CD8-positive, alpha-beta memory T cell (primary cell): ENCODE measurements at regions not wholly inside any gene's neighbourhood (a gene's known extent, or its start where the extent isn't known, plus 50 kb on each side); places are given as distances from the start of the nearest gene placed in this dataset.

Source experiments
- CTCF ChIA-PET: fragments of 350-600 bp; sonication (Branson Sonifier 250); formaldehyde crosslinking; loops from one replicate; lab custom pipeline; 2021; ENCODE audit warnings: antibody characterized with exemption; lab: Charles Lee
- POLR2A ChIA-PET: fragments of 350-600 bp; sonication (Branson Sonifier 250); formaldehyde crosslinking; loops from one replicate; lab custom pipeline; 2021; ENCODE audit warnings: antibody characterized with exemption; lab: Charles Lee
- DNase-seq, 5 donors: peaks; one replicate each; pipeline versions ENCODE4 v3.0.0 to v3.0.0-alpha.2; 2020 to 2022; ENCODE audit warnings: mixed read lengths in 1 of 5
- H3K27ac ChIP-seq: one replicate; pipeline ENCODE4 v1.7.0; 2013; ENCODE audit warnings: low read depth, mild to moderate bottlenecking, low read length, moderate library complexity
- H3K27me3 ChIP-seq: 2 replicates; pipeline ENCODE4 v1.7.0; 2013; ENCODE audit warnings: low read length, mild to moderate bottlenecking; ENCODE audit not compliant: insufficient read depth, poor library complexity, severe bottlenecking
- H3K36me3 ChIP-seq: 2 replicates; pipeline ENCODE4 v1.7.0; 2013; ENCODE audit warnings: mild to moderate bottlenecking, low read length, moderate library complexity; ENCODE audit not compliant: insufficient read depth
- H3K4me1 ChIP-seq: 2 replicates; pipeline ENCODE4 v1.7.0; 2013; ENCODE audit warnings: mild to moderate bottlenecking, low read length, moderate library complexity; ENCODE audit not compliant: insufficient read depth
- H3K4me3 ChIP-seq: 2 replicates; pipeline ENCODE4 v1.7.0; 2013; ENCODE audit warnings: mild to moderate bottlenecking, low read length
- H3K9me3 ChIP-seq: 2 replicates; pipeline ENCODE4 v1.7.0; 2013; ENCODE audit warnings: mild to moderate bottlenecking, low read length
- H3K27ac Mint-ChIP-seq, 8 donors: one replicate each; pipeline ENCODE4 v1.8.0; 2020 to 2021; ENCODE audit warnings: mixed read lengths in 8 of 8, mild to moderate bottlenecking in 6 of 8, inconsistent platforms in 3 of 8, moderate library complexity in 3 of 8
- H3K27me3 Mint-ChIP-seq, 2 donors: one replicate each; pipeline ENCODE4 v1.8.0; 2020 to 2021; ENCODE audit warnings: mixed read lengths in 2 of 2, mild to moderate bottlenecking in 1 of 2, moderate library complexity in 1 of 2
- H3K36me3 Mint-ChIP-seq, 3 donors: one replicate each; pipeline ENCODE4 v1.8.0; 2020 to 2021; ENCODE audit warnings: mixed read lengths in 3 of 3, inconsistent platforms in 1 of 3, mild to moderate bottlenecking in 1 of 3
- H3K4me1 Mint-ChIP-seq, 3 donors: one replicate each; pipeline ENCODE4 v1.8.0; 2020 to 2021; ENCODE audit warnings: mixed read lengths in 3 of 3, inconsistent platforms in 1 of 3, mild to moderate bottlenecking in 1 of 3
- H3K4me3 Mint-ChIP-seq, 7 donors: one replicate each; pipeline ENCODE4 v1.8.0; 2020 to 2021; ENCODE audit warnings: mixed read lengths in 7 of 7, mild to moderate bottlenecking in 6 of 7, moderate library complexity in 4 of 7, inconsistent platforms in 2 of 7
- H3K9me3 Mint-ChIP-seq, 5 donors: one replicate each; pipeline ENCODE4 v1.8.0; 2020 to 2022; ENCODE audit warnings: mixed read lengths in 5 of 5, mild to moderate bottlenecking in 3 of 5, moderate library complexity in 2 of 5, inconsistent platforms in 1 of 5

DNA sequence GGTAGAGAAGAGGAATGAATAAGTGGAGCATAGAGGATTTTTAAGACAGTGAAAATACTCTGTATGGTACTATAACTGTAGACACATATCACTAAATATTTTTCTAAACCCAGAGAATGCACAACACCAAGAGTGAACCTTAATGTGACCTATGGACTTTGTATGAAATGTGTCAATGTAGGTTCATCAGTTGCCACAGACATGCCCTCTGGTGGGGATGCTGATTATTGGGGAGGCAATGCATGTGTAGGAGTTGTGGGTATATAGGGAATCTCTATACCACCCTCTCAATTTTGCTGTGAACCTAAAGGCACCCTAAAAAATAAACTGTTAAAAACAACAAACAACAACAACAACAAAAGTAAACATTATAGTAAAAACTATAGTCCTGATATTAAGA is 293.7 kb downstream of the RNF144B start:
- Mint-ChIP-seq H3K4me3 (no peak overlapping the region), H3K27me3 (no peaks in the 10 kb centered on the region), H3K4me1 (no peaks in the 10 kb centered on the region), H3K9me3 (peaks cover 0 to 3% (median 0%) of the 10 kb centered on the region in 5 donors), H3K36me3 (no peaks in the 10 kb centered on the region), H3K27ac (no peak overlapping the region)
- CTCF ChIA-PET, result no interaction called here
- no peak overlapping the region for H3K4me3 ChIP-seq
- no peaks in the 10 kb centered on the region for H3K4me1 ChIP-seq
- DNase-seq, result no peak
- no peaks in the 10 kb centered on the region for H3K27me3 ChIP-seq
- POLR2A ChIA-PET, result no interaction called here
- no peaks in the 10 kb centered on the region for H3K36me3 ChIP-seq
- no peaks in the 10 kb centered on the region for H3K9me3 ChIP-seq
- H3K27ac ChIP-seq, result no peak overlapping the region

GRCh38 chr6:18681832-18682503 is 294.8 kb downstream of the RNF144B start:
- no peaks in the 10 kb centered on the region for H3K27me3 ChIP-seq
- H3K4me1 Mint-ChIP-seq, result no peaks in the 10 kb centered on the region
- no peak overlapping the region for H3K4me3 Mint-ChIP-seq
- H3K36me3 ChIP-seq, result no peaks in the 10 kb centered on the region
- peaks cover 0 to 8% (median 0%) of the 10 kb centered on the region in 5 donors for H3K9me3 Mint-ChIP-seq
- no peak overlapping the region for H3K4me3 ChIP-seq
- H3K27ac ChIP-seq, result no peak overlapping the region
- ChIA-PET CTCF (no interaction called here), POLR2A (no interaction called here)
- H3K27me3 Mint-ChIP-seq, result no peaks in the 10 kb centered on the region
- no peak for DNase-seq
- H3K27ac Mint-ChIP-seq, result no peak overlapping the region
- H3K36me3 Mint-ChIP-seq, result no peaks in the 10 kb centered on the region
- H3K4me1 ChIP-seq, result no peaks in the 10 kb centered on the region
- no peaks in the 10 kb centered on the region for H3K9me3 ChIP-seq

DNA sequence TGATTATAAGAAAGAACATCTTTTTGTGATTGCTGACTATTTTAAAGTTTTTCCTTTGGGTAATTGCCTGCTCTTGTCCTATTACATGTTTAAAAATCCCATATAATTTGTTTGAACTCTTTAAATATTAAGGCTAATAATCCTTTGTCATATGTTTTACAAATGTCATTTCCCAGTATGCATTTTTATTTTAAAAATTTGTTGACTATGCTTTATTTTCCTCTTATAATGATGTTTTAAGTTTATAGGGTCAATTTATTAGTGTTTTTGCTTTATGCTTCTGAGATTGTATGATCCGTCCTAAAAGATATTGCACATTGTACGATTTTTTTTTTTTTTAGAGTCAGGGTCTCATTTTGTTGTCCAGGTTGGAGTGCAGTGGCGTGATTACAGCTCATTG is 297.2 kb downstream of the RNF144B start:
- ChIA-PET POLR2A (no interaction called here), CTCF (no interaction called here)
- Histone ChIP-seq H3K4me1 (no peaks in the 10 kb centered on the region), H3K9me3 (no peaks in the 10 kb centered on the region), H3K36me3 (no peaks in the 10 kb centered on the region), H3K27me3 (no peaks in the 10 kb centered on the region), H3K27ac (no peak overlapping the region), H3K4me3 (no peak overlapping the region)
- no peak overlapping the region for H3K4me3 Mint-ChIP-seq
- no peaks in the 10 kb centered on the region for H3K27me3 Mint-ChIP-seq
- H3K27ac Mint-ChIP-seq, result peak overlapping the region in 1 of 8 donors; percentile 14
- H3K9me3 Mint-ChIP-seq, result peaks cover 0 to 11% (median 0%) of the 10 kb centered on the region in 5 donors
- no peaks in the 10 kb centered on the region for H3K4me1 Mint-ChIP-seq
- no peaks in the 10 kb centered on the region for H3K36me3 Mint-ChIP-seq
- DNase-seq, result no peak

- no peaks in the 10 kb centered on the region for H3K9me3 ChIP-seq
- Mint-ChIP-seq H3K9me3 (peaks cover 0 to 4% (median 0%) of the 10 kb centered on the region in 5 donors), H3K27me3 (no peaks in the 10 kb centered on the region), H3K4me1 (no peaks in the 10 kb centered on the region), H3K36me3 (no peaks in the 10 kb centered on the region), H3K27ac (no peak overlapping the region), H3K4me3 (no peak overlapping the region)
- POLR2A ChIA-PET, result no interaction called here
- DNase-seq, result no peak
- no peaks in the 10 kb centered on the region for H3K4me1 ChIP-seq
- CTCF ChIA-PET, result no interaction called here
- no peak overlapping the region for H3K27ac ChIP-seq
- no peaks in the 10 kb centered on the region for H3K27me3 ChIP-seq
- H3K36me3 ChIP-seq, result no peaks in the 10 kb centered on the region
- no peak overlapping the region for H3K4me3 ChIP-seq
These were observed 306.0 kb downstream of the RNF144B start for GRCh38 chr6:18692929-18693685.

DNA sequence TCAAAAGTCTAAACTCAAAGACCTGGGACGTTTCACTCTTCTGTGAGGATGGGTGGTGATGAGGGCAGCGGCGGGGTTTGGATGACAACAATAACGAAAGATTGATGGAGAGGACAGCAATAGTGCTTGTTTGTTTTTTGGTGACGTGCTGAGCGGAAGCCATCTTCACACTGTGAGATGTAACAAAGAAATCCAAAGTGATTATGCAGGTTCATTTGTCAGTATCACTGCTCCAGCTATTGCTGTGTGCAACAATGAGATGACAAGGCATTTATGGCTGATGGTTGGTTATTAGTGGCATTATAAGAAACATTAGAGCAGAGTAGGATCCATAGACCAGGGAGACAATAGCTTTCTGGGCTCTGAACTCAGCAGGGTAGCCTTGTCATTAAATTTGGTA is 306.7 kb downstream of the RNF144B start:
- no peaks in the 10 kb centered on the region for H3K27me3 ChIP-seq
- no peaks in the 10 kb centered on the region for H3K4me1 ChIP-seq
- peak overlapping the region in 1 of 8 donors; percentile 16 for H3K27ac Mint-ChIP-seq
- POLR2A ChIA-PET, result no interaction called here
- H3K27me3 Mint-ChIP-seq, result no peaks in the 10 kb centered on the region
- H3K27ac ChIP-seq, result no peak overlapping the region
- no peaks in the 10 kb centered on the region for H3K9me3 ChIP-seq
- no peaks in the 10 kb centered on the region for H3K36me3 ChIP-seq
- DNase-seq, result no peak
- no peaks in the 10 kb centered on the region for H3K4me1 Mint-ChIP-seq
- CTCF ChIA-PET, result no interaction called here
- H3K9me3 Mint-ChIP-seq, result peaks cover 0 to 3% (median 0%) of the 10 kb centered on the region in 5 donors
- H3K4me3 ChIP-seq, result no peak overlapping the region
- no peaks in the 10 kb centered on the region for H3K36me3 Mint-ChIP-seq
- H3K4me3 Mint-ChIP-seq, result no peak overlapping the region

GRCh38 chr6:18703546-18703945 is 316.4 kb downstream of the RNF144B start:
- H3K9me3 ChIP-seq, result no peaks in the 10 kb centered on the region
- CTCF ChIA-PET, result no interaction called here
- no peak overlapping the region for H3K4me3 Mint-ChIP-seq
- no peak for DNase-seq
- H3K27ac ChIP-seq, result no peak overlapping the region
- H3K27ac Mint-ChIP-seq, result no peak overlapping the region
- H3K4me1 Mint-ChIP-seq, result no peaks in the 10 kb centered on the region
- H3K36me3 ChIP-seq, result no peaks in the 10 kb centered on the region
- no peak overlapping the region for H3K4me3 ChIP-seq
- no peaks in the 10 kb centered on the region for H3K4me1 ChIP-seq
- no peaks in the 10 kb centered on the region for H3K36me3 Mint-ChIP-seq
- no peaks in the 10 kb centered on the region for H3K27me3 Mint-ChIP-seq
- H3K27me3 ChIP-seq, result no peaks in the 10 kb centered on the region
- POLR2A ChIA-PET, result no interaction called here
- peaks cover 0 to 4% (median 2%) of the 10 kb centered on the region in 5 donors for H3K9me3 Mint-ChIP-seq

DNA sequence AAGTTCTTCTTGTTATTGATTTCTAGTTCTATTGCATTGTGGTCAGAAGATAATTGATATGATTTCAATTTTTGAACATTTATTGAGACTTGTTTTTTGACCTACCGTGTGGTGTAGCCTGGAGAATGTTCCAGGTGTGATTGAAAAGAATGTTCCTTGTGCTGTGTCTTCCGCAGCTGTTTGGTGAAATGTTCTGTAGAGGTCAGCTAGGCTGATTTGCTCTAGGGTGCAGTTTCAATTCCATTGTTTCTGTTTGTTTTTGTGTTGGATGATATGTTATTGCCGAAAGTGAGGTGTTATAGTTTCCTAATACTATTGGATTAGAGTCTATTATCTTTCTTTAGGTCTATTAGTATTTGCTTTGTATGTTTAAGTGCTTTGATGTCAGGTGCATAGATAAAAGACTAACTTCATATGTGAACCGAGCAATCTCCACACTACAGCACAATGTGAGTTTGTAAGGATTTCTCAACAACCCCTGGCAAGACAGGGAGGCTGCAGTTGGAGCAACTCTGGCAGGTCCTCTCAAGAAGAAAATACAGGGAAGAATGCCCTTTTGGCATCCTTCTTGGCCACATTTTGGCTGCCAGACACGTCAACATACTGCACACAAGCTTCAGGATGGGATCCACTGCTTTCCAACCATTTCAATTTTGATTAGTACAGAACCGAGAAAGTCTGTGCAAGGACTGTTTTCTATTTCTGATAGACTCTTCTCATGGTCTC is 320.7 kb downstream of the RNF144B start:
- POLR2A ChIA-PET, result no interaction called here
- peaks cover 0 to 10% (median 2%) of the 10 kb centered on the region in 5 donors for H3K9me3 Mint-ChIP-seq
- Histone ChIP-seq H3K9me3 (no peaks in the 10 kb centered on the region), H3K36me3 (no peaks in the 10 kb centered on the region), H3K27ac (no peak overlapping the region), H3K27me3 (no peaks in the 10 kb centered on the region), H3K4me3 (no peak overlapping the region), H3K4me1 (no peaks in the 10 kb centered on the region)
- DNase-seq, result no peak
- no peaks in the 10 kb centered on the region for H3K27me3 Mint-ChIP-seq
- no peak overlapping the region for H3K4me3 Mint-ChIP-seq
- no peaks in the 10 kb centered on the region for H3K4me1 Mint-ChIP-seq
- H3K36me3 Mint-ChIP-seq, result no peaks in the 10 kb centered on the region
- CTCF ChIA-PET, result no interaction called here
- no peak overlapping the region for H3K27ac Mint-ChIP-seq

DNA sequence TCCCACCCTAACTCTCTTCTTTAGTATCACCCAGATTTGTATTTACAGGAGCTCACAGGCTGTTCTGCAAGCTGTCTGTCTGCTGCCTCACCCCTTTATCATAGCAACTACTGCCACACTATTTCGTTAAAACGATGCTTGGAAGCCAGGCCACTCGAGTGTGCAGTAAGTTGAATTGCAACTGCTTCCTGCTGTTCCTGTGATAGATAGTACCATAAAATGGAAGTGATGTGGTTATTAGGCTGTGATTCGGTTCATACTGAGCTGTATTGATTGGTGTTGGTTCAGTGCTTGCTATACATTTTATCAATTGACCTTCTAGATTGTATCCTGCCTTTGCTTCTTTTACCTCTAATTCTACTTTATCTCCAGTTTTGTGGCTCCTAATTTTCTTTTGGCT is 325.4 kb downstream of the RNF144B start:
- DNase-seq, result no peak
- H3K4me1 Mint-ChIP-seq, result no peaks in the 10 kb centered on the region
- Histone ChIP-seq H3K27ac (no peak overlapping the region), H3K27me3 (no peaks in the 10 kb centered on the region), H3K4me1 (no peaks in the 10 kb centered on the region), H3K4me3 (no peak overlapping the region), H3K36me3 (no peaks in the 10 kb centered on the region), H3K9me3 (no peaks in the 10 kb centered on the region)
- CTCF ChIA-PET, result no interaction called here
- peaks cover 6 to 10% (median 6%) of the 10 kb centered on the region in 5 donors for H3K9me3 Mint-ChIP-seq
- H3K36me3 Mint-ChIP-seq, result no peaks in the 10 kb centered on the region
- no peak overlapping the region for H3K4me3 Mint-ChIP-seq
- POLR2A ChIA-PET, result no interaction called here
- peak overlapping the region in 1 of 8 donors; percentile 34 for H3K27ac Mint-ChIP-seq
- H3K27me3 Mint-ChIP-seq, result no peaks in the 10 kb centered on the region
